ENCODE measurements at regions not wholly inside any gene's neighbourhood (a gene's known extent, or its start where the extent isn't known, plus 50 kb on each side); places are given as distances from the start of the nearest gene placed in this dataset.
A peak's percentile ranks its signal among the peaks of the same experiment; 100 is the strongest.

GRCh38 chr3:159839561-159840379, 148.9 kb upstream of the IL12A start, which contains the start of gene SCHIP1:
Gene SCHIP1, plus strand, starts transcription at chr3:159839861.
- DNase-seq (ENCODE audit: insufficient read length, low spot score) (peak; percentile 20), FAIRE-seq (peak; percentile 94)
- TF ChIP-seq TAF1 (IDR thresholded peaks at IDR 0.05; ENCODE audit: low read depth, low read length) = no peak

GRCh38 chr3:159840703-159841299, 147.8 kb upstream of the IL12A start:
- FAIRE-seq = peak; percentile 23
- TF ChIP-seq POLR2A (IDR thresholded peaks at IDR 0.05; ENCODE audit: low read depth, low read length) (no peak), SPI1 (IDR thresholded peaks at IDR 0.05; ENCODE audit: low read depth, low read length) (no peak), PAX5 (IDR thresholded peaks at IDR 0.05; ENCODE audit: insufficient read depth, low read length, severe bottlenecking) (no peak), POU2F2 (IDR thresholded peaks at IDR 0.05; ENCODE audit: low read depth, low read length) (no peak), TAF1 (IDR thresholded peaks at IDR 0.05; ENCODE audit: low read depth, low read length) (no peak), POLR2AphosphoS5 (IDR thresholded peaks at IDR 0.05; ENCODE audit: low read depth, low read length) (no peak)
- no peak for DNase-seq (ENCODE audit: insufficient read length, low spot score)

DNA sequence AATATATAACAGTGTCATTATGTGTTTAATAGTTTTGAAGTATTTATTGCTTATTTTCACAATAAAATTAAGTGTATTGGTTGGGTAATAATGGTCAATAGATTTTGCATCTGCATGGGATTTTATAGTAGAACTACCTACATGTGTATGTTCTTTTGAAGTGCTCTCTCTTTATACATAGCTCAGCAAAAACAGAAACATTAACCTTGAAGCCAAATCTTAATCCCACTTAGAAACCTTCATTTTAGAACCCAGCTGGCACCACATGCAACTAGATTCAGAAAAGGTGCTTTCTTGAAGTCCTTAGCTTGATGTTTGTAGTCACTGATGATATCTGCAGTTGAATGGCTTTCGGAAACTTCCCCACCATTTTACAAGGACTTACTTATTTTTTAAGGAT, 146.9 kb upstream of the IL12A start:
- TF ChIP-seq SPI1 (IDR thresholded peaks at IDR 0.05; ENCODE audit: low read depth, low read length) = no peak
- TF ChIP-seq POU2F2 (IDR thresholded peaks at IDR 0.05; ENCODE audit: low read depth, low read length) = no peak
- TF ChIP-seq TAF1 (IDR thresholded peaks at IDR 0.05; ENCODE audit: low read depth, low read length) = no peak
- no peak for TF ChIP-seq POLR2A (IDR thresholded peaks at IDR 0.05; ENCODE audit: low read depth, low read length)
- TF ChIP-seq PAX5 (IDR thresholded peaks at IDR 0.05; ENCODE audit: insufficient read depth, low read length, severe bottlenecking) = no peak
- FAIRE-seq (no peak), DNase-seq (ENCODE audit: insufficient read length, low spot score) (no peak)

DNA sequence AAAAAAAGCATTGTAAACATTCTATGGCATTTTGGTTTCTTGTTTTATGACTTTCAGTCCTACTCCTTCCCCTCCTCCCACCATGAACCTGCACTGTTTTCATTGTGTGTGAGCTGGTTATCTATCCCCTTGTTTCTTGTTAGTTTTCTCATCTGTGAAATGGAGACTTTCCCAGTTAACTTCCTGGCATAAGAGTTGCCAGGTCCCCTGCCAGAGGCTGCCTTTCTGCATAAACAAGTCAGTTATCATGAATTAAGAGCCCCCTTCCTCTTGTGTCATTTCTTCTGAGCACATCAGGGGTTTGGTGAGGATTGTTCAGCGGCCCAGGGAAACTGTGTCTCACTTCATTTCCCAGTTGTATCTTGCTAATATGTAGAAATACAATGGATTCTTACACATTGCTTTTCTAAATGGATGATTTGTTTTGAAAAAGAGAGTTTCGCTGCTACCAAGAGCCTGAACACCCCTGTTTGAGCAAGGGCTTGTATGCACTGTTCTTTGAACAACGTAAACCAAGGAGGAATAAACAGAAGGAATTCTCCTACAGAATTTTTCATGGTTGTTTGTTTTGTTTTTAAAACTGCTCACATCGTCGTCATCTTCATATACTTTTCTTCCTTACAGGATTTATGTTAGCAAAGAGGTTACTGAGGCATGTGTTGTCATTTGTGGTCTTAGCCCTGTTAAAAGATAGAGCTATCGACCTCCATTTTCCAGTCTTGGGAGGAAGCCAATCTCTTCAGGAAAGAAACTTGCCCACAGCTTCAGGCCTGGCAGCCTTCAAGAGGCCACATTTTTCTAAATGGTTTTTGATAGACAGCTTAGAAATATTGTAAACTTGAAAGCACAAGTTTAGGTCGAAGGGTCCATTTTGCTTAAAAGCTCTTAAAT, 144.6 kb upstream of the IL12A start:
- TF ChIP-seq POLR2AphosphoS5 (IDR thresholded peaks at IDR 0.05; ENCODE audit: low read depth, low read length) = no peak
- TF ChIP-seq POLR2A (IDR thresholded peaks at IDR 0.05; ENCODE audit: low read depth, low read length) = no peak
- TF ChIP-seq PAX5 (IDR thresholded peaks at IDR 0.05; ENCODE audit: insufficient read depth, low read length, severe bottlenecking) = no peak
- no peak for TF ChIP-seq TAF1 (IDR thresholded peaks at IDR 0.05; ENCODE audit: low read depth, low read length)
- TF ChIP-seq POU2F2 (IDR thresholded peaks at IDR 0.05; ENCODE audit: low read depth, low read length) = no peak
- no peak for TF ChIP-seq SPI1 (IDR thresholded peaks at IDR 0.05; ENCODE audit: low read depth, low read length)
- DNase-seq (ENCODE audit: insufficient read length, low spot score) (no peak), FAIRE-seq (no peak)

DNA sequence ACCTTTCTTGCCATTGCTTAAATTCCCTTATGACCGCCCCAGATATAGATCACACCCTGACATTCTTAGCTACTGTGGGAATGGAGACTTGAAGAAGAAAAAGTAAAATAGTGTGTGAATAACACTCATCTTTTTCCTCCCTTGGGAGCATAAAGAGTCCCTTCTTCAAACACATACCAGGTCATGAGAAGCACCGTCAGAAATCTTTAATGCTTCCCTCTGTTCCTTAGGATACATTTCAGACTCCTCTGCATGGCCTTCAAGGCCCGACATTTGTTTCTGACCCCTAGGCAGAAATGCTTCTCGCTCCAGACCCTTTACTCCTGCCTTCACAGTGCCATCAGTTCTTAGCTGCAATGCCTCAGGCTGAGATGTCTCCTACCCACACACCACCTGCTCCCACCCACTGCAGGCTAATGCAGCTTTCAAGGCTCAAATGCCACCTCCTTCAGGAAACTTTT, 143.8 kb upstream of the IL12A start:
- DNase-seq (ENCODE audit: insufficient read length, low spot score) (no peak), FAIRE-seq (no peak)
- TF ChIP-seq POU2F2 (IDR thresholded peaks at IDR 0.05; ENCODE audit: low read depth, low read length) (no peak), SPI1 (IDR thresholded peaks at IDR 0.05; ENCODE audit: low read depth, low read length) (no peak), TAF1 (IDR thresholded peaks at IDR 0.05; ENCODE audit: low read depth, low read length) (no peak), POLR2AphosphoS5 (IDR thresholded peaks at IDR 0.05; ENCODE audit: low read depth, low read length) (no peak), PAX5 (IDR thresholded peaks at IDR 0.05; ENCODE audit: insufficient read depth, low read length, severe bottlenecking) (no peak), POLR2A (IDR thresholded peaks at IDR 0.05; ENCODE audit: low read depth, low read length) (no peak)

DNA sequence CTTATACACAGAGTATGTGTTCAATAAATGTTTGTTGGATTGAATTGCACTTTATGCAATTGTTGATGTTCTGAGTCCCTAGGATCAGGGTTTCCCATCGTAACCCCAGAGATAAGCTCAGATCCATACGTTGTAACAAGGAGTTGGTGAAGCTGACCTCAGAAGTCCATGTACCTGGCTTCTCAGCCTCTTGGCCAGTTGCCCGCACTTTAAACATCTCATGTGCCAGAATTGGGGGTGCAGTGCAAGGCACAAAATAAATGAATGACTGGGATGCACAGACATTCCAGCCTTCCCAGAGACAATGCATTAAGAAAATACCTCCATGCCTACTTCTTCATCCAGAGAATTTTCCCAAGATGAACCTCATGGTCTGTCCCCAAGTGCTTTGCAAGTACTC, 142.9 kb upstream of the IL12A start:
- no peak for DNase-seq (ENCODE audit: insufficient read length, low spot score)
- TF ChIP-seq TAF1 (IDR thresholded peaks at IDR 0.05; ENCODE audit: low read depth, low read length) (no peak), POLR2AphosphoS5 (IDR thresholded peaks at IDR 0.05; ENCODE audit: low read depth, low read length) (no peak), SPI1 (IDR thresholded peaks at IDR 0.05; ENCODE audit: low read depth, low read length) (no peak), POU2F2 (IDR thresholded peaks at IDR 0.05; ENCODE audit: low read depth, low read length) (no peak), PAX5 (IDR thresholded peaks at IDR 0.05; ENCODE audit: insufficient read depth, low read length, severe bottlenecking) (no peak), POLR2A (IDR thresholded peaks at IDR 0.05; ENCODE audit: low read depth, low read length) (no peak)
- FAIRE-seq = peak; percentile 33

GRCh38 chr3:159846255-159846654, 142.4 kb upstream of the IL12A start:
- no peak for TF ChIP-seq POU2F2 (IDR thresholded peaks at IDR 0.05; ENCODE audit: low read depth, low read length)
- no peak for TF ChIP-seq POLR2AphosphoS5 (IDR thresholded peaks at IDR 0.05; ENCODE audit: low read depth, low read length)
- TF ChIP-seq POLR2A (IDR thresholded peaks at IDR 0.05; ENCODE audit: low read depth, low read length) = no peak
- no peak for TF ChIP-seq SPI1 (IDR thresholded peaks at IDR 0.05; ENCODE audit: low read depth, low read length)
- no peak for TF ChIP-seq TAF1 (IDR thresholded peaks at IDR 0.05; ENCODE audit: low read depth, low read length)
- TF ChIP-seq PAX5 (IDR thresholded peaks at IDR 0.05; ENCODE audit: insufficient read depth, low read length, severe bottlenecking) = no peak
- DNase-seq (ENCODE audit: insufficient read length, low spot score) (no peak), FAIRE-seq (no peak)

- no peak for DNase-seq (ENCODE audit: insufficient read length, low spot score)
- FAIRE-seq = no peak
- TF ChIP-seq POLR2A (IDR thresholded peaks at IDR 0.05; ENCODE audit: low read depth, low read length) = no peak
- TF ChIP-seq POLR2AphosphoS5 (IDR thresholded peaks at IDR 0.05; ENCODE audit: low read depth, low read length) = no peak
- no peak for TF ChIP-seq SPI1 (IDR thresholded peaks at IDR 0.05; ENCODE audit: low read depth, low read length)
- TF ChIP-seq POU2F2 (IDR thresholded peaks at IDR 0.05; ENCODE audit: low read depth, low read length) = no peak
- TF ChIP-seq PAX5 (IDR thresholded peaks at IDR 0.05; ENCODE audit: insufficient read depth, low read length, severe bottlenecking) = no peak
- no peak for TF ChIP-seq TAF1 (IDR thresholded peaks at IDR 0.05; ENCODE audit: low read depth, low read length)
These were observed 140.1 kb upstream of the IL12A start for GRCh38 chr3:159848348-159849118.
